ENCODE measurements at regions not wholly inside any gene's neighbourhood (a gene's known extent, or its start where the extent isn't known, plus 50 kb on each side); places are given as distances from the start of the nearest gene placed in this dataset.
"Not testable (repeated sequence)": the region's sequence is repeated elsewhere in the genome, so short reads cannot be mapped to it uniquely, and the experiment has no call there.

DNA sequence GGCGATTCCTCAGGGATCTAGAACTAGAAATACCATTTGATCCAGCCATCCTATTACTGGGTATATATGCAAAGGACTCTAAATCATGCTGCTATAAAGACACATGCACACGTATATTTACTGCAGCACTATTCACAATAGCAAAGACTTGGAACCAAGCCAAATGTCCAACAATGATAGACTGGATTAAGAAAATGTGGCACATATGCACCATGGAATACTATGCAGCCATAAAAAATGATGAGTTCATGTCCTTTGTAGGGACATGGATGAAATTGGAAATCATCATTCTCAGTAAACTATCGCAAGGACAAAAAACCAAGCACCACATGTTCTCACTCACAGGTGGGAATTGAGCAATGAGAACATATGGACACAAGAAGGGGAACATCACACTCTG lies 93.1 kb upstream of the NT5E start:
- not testable (repeated sequence) for DNase-seq

DNA sequence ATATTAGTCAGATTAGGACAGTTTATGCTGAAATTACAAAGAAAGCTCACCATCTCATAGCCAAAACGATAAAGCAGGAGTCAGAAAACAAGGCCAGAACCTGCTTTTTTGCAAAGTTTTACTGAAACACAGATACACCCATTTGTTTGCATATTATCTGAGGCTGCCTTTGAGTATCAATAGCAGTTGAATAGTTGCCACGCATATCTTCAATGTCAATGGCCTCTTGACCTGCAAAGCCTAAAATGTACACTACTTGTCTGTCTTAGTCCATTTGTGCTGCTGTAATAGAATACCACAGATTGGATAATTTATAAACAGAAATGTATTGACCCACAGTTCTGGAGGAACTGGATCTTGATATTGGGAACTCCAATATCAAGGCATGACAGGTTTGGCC lies 94.1 kb upstream of the NT5E start:
- no peak for DNase-seq

DNA sequence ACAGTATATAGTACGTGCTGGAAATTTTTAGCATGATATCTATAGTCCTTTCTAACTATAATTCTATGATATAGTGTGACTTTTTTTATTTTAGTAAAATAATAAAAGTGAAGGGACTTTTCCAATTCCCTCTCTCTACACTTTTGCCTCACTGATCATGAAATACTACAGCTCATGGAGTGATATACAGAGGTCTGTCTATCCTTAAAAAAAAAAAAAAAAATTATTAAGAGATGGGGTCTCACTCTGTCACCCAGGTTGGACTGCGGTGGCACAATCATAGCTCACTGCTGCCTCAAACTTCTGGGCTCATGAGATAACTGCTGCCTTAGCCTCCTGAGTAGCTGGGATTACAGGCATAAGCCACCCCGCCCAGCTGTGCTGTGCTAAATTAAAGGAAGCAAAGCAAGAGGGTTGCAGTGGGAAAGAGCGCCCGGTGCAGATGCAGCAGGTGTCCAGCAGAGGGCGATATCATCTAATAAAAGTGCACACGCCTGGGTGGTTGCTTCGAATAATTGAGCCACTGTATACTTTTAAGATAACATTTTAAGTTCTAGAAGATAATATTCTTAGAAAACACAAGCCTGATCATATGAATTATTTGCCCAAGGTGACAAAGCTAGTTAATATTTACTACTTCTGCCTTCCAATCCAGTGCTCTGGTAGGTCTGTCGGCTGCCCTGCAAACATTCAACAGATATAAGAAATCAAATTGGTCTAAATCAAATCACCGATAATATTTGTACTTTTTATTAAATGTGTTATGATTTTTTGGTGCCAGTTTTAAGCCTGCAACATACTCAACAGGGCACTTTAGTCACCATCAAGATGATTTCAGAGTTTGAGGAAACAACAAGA lies 94.9 kb upstream of the NT5E start:
- peak; percentile 50 for DNase-seq

DNA sequence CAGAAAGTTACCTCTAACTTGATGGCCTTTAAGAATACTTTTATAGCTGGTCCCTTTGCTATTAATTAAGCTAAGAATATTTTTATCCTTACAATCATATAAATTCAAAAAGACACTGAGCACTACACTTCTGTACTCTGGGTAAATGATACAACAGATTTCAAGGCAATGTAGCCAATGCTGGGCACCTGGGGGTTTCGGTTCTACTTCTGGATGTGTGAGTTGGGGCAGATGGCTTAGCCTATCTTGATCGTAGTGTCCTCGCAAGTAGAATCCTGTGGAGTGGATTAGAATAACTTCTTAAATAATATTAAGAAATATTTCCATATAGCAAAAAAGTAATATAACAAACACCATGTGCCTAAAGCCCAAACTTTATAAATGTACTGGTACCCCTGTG lies 96.9 kb upstream of the NT5E start:
- no peak for DNase-seq

DNA sequence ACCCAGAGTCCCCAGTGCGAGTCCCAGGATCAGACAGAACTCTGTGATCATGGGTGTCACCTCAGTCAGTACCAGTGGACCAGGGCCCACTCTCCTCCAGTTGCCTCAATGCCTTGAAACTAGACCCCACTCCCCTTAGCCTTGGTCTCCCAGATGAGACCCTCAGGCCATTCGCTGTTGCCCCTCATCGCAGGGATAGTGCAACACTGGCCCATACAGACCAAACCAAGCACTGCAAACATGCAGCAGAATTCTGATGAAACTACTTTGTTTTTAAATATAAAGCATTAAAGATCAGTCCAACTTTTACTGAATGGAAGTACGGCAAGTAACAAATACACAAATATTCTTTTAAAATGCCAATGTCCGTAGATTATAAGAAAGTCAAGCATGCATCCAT lies 101.2 kb upstream of the NT5E start:
- DNase-seq: no peak

DNA sequence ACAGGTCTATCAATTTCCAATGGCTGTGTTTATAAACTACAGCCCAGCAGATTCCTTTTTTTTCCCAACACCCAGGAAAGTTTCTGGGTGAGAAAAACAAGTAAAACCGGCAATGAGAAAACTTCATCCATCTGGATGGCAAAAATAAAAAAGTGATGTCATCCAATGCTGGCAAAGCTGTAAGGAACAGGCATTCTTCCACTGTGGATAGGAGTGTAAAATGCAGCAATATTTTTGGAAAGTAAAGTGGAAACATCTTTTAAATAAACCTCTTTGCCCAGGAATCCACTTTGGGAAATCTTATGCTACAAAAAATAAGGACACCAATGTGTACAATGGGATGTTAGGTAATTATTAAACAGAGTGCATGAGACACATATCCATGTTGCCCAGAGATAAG lies 102.1 kb upstream of the NT5E start:
- no peak for DNase-seq

DNA sequence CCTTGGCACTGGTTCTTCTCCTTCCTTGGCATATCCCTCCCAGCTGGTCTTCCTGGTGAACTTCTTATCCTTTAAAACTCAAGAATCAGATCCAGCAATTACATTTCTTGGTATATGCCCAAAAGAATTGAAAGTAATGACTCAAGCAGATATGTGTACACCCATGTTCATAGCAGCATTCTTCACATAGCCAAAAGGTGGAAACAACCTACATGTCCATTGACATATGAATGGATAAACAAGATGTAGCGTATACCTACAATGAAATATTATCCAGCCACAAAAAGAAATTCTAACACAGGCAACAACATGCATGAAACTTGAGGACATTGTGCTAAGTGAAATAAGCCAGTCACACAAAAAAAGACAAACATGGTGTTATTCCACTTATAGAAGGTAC lies 103.7 kb upstream of the NT5E start:
- no peak for DNase-seq

DNA sequence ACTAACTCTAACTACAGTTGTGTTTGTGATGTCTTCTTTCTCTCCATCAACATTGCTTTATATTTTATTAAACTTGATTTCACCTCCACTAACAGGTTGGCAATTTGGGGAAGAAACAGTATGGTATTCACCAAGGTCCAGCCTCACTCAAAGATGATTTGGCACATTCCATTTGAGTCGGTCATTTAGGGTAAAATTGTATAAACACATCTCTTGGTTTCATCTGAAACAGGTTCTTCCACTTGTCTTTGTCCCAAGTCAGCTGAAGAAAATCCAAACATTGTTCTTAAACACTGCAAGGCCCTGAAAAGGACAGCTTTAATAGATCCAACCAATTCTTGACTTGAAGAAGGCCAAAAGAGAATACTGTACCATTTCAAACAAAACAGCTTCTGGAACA lies 104.9 kb upstream of the NT5E start:
- no peak for DNase-seq

DNA sequence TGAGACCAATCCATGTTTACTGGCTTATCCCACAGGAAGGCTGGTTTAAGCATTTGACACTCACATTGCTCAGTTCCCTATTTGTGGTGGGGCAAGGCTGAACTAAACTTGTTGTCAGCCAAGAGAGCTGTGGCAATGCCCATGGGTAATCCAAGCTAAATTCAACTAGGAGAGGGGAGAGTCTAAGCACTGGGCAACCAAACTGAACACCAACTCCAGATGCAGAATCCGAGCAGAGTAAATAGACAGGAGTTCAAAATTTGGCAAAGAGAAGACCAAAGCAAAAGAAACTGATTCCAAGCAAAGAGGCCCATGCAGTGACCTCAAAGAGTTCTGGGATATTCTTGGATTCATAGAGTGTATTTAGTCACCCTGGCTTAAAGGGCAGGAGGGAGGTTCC lies 106.5 kb upstream of the NT5E start:
- no peak for DNase-seq

DNA sequence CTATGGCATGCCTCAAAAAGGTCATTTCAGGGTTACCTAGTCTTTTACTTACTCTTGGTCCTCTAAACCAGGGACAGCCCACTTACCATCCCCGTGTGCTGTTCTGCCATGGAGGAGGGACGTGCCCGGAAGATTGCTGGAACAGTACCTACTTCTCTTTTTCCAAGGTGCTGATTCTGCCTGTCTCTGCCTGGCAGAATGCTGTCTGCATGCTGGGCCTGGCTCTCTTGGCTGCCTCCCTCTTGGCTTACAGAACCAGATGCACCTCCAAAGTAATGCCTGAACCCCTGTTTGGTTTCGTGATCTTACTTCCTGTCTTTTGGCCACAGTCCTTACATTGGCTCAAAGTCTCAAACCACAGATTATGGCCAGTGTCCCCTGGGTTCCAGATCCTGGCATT lies 120.7 kb upstream of the NT5E start:
- DNase-seq: no peak

DNA sequence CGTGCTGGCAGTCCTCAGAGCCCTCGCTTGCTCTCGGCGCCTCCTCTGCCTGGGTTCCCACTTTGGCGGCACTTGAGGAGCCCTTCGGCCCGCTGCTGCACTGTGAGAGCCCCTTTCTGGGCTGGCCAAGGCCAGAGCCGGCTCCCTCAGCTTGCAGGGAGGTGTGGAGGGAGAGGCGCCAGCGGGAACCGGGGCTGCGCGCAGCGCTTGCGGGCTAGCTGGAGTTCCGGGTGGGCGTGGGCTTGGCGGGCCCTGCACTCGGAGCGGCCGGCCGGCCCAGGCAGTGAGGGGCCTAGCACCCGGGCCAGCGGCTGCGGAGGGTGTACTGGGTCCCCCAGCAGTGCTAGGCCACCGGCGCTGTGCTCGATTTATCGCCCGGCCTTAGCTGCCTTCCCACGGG lies 124.1 kb upstream of the NT5E start:
- DNase-seq: not testable (repeated sequence)

DNA sequence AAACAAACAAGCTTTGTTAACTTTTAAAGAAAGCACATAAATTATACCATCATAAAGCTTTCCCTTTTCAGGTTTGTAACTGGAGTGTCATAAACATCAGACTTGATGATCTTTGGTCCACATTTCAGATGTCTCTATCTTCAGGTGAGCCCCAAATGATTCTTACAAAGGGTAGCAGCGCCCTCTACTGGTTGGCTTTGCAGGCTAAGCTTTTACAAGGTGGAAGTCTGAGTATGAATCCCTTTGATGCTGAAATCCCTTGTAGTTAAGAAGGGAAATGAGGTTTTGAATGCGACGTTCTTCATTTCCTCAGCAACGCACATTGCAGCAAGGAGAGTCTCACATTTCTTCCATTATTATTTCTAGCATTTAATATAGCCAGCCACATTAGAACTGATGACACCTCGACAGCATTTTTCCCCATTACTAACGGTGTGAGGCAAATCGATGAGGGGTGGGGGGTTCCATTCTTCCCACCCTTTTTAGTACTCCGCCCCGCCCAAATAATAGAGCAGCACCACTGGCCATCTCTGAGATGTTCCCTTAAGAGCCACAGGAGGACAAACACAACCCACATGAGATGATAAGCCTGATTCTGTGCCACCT lies 126.3 kb upstream of the NT5E start:
- DNase-seq: peak; percentile 45

DNA sequence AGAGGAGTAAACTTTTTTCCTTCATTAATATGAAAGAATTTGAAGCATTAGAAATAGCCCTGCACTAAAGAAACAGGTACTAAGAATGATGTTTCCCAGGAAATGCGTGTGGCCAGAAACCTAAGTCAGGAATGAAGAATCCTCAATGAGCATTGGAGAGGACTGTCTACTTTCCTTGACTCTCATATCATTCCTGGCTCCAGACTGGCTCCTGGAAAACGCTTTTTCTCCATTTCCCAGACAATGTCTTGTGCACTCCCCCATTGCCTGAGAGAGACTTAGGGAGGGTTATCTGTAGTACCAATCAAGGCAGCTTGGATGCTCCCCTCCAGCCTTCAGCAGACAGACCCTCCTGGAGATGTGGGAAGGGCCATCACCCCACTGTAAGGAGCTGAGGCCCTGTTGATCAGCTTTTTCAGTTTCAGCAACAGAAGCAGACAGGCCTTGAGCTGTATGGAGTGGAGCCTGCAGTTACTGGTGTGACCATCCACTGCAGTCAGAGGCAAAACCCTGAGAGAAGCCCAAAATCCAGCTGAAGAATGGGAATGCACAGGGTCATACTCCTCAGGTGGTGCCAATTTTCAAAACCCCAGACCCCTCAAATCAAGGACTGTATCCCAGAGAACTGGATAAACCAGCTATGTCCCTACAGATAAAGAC lies 127.3 kb upstream of the NT5E start:
- DNase-seq: no peak

DNA sequence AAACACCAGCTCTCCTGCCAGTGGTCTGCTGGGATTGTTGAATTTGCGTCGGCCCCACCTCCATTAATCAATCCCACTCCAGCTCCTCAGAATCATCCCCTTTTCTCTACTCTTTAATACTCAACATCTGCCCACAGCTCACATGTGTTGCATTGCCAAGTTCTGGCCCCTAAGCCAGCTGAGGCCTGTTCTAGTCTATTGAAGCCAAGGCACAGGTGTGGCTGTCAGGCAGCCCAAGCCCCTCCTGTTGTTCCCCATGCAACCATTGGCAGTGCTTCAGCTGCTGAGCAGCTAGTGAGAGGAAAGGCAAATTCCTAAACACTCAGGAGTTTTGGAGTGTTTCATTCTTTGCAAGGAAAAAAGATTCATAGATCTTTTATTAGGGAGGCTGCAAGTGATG lies 128.0 kb upstream of the NT5E start:
- DNase-seq: no peak

DNA sequence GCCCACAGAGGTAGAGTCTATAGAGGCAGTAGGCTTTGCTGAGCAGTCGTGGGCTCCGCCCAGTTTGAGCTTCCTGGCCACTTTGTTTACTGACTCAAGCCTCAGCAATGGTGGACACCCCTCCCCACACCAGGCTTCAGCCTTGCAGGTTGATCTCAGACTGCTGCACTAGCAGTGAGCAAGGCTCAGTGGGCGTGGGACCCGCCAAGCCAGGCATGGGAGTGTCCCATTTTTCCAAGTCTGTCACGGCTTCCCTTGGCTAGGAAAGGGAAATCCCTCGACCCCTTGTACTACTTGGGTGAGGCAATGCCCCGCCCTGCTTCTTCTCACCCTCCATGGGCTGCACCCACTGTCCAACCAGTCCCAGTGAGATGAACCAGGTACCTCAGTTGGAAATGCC lies 135.3 kb upstream of the NT5E start:
- no peak for DNase-seq

DNA sequence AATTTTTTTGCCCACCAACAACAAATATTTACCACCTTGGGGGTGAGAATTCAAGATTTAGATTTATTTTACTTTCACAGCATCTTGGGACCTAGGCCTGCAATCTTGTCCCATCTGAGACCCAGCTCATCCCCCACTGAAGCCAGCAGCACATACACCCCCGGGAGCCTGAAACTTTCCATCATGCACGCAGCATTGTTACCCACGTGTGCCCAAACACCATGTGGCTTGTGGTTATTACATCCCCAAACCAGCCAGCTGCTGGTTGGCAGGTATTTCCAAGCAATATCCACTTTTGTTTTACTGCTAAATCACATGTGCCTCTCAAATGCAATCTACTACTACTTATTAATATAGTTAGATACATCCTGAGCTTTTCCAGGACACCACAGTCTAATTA lies 149.3 kb upstream of the NT5E start:
- DNase-seq: no peak

DNA sequence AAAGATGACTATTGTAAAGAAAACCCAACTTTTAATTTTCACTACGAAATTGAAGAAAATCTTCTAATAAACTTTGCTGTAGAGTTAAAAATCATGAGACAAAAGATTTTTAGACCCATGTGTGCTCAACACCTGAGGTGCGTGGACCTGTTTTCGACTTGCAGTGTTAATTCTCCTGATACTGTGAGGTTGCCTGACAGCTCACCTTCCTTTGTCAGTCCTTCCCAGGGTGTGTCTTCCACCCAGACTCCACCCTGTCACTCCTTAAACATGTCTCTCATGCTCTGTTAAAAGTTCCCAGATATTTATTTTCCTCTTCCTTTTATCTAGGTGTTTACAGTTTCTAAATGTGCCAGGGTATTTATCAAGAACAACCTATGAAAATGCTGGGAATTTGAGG lies 151.3 kb upstream of the NT5E start:
- no peak for DNase-seq

DNA sequence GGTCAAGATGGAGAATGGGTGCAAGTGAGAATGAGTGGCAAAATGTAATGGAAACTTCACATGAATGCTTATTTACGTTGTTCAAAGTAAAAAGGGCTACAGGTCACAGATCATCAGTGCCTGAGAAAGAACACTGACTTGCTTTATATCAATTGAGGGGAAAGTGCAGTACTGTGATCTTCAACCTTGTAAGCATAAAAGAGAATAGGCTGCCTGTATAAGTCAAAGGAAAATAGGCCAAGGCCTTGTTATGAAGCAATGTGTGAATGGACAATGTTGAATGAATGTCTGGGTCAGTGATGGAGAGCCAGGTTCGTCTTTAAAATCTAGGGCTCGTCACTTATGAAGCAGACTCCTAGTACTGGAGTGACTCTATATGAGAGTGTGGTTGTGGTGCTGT lies 158.6 kb upstream of the NT5E start:
- no peak for DNase-seq

DNA sequence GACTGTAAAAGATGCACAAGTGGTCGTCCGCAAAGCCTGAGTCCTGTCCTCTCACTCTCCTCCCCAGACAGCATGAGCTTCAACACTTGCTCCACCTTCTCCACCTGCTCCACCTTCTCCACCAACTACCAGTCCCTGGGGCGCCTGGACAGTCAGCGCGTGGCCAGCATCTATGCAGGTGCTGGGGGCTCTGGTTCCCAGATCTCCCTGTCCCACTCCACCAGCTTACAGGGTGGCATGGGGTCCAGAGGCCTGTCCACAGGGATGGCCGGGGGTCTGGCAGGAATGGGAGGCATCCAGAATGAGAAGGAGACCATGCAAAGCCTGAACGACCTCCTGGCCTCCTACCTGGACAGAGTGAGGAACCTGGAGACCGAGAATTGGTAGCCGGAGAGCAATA lies 162.2 kb upstream of the NT5E start:
- no peak for DNase-seq

DNA sequence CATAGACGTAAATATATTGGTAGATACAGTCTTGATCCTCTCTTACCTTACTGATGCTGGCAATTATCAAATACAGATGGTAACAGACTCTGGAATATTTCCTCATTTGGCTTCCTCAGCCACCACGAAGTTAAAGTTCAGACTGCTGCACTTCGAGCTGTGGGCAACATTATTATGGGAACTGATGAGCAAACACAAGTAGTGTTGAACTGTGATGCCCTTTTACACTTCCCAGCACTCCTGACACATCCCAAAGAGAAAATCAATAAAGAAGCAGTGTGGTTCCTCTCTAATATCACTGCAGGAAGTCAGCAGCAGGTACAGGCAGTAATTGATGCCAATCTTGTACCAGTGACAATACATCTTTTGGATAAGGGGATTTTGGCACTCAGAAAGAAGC lies 162.7 kb upstream of the NT5E start:
- no peak for DNase-seq

DNA sequence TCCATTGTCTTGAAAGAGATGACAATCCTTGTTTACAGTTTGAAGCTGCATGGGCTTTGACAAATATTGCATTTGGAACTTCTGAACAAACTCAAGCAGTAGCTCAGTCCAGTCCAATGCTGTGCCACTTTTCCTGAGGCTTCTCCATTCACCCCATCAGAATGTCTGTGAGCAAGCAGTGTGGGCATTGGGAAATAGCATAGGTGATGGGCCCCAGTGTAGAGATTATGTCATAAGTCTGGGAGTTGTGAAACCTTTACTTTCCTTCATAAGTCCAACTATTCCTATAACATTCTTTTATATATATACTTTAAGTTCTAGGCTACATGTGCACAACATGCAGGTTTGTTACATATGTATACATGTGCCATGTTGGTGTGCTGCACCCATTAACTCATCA lies 163.4 kb upstream of the NT5E start:
- not testable (repeated sequence) for DNase-seq

DNA sequence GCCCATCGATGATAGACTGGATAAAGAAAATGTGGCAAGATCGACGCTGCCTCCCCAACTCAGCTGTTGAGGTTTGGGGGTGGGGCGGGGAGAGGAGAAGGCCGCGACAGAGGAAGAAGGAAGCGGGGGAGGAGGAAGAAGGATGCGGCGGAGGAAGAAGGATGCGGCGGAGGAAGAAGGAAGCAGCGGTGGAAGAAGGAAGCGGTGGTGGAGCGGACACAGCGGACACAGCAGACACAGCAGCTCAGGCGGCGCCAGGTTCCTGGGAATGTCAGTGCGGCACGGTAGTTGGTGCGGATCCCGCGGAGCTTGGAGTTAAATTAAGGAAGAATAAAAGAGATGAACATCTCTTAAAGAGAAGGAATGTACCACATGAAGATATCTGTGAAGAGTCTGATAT lies 163.9 kb upstream of the NT5E start:
- DNase-seq: no peak

DNA sequence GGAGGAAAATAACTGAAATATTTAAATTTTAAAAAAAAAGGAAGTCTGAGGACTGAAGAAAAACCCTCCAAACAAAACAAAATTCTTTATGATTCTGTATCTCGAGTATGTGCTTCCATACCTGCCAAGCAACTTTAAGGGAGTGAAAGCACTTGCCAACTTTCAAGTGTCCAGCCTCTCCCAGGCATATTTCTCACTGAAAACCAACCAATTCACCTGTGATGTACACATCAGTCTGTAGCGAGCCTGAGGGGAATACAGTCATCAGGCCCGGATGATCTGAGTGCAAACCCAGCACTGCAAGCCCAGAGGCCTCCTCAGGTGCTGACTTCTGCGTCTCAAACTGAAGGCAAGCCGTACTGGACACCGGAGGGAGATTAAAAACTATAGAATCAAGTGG lies 164.8 kb upstream of the NT5E start:
- DNase-seq: no peak

DNA sequence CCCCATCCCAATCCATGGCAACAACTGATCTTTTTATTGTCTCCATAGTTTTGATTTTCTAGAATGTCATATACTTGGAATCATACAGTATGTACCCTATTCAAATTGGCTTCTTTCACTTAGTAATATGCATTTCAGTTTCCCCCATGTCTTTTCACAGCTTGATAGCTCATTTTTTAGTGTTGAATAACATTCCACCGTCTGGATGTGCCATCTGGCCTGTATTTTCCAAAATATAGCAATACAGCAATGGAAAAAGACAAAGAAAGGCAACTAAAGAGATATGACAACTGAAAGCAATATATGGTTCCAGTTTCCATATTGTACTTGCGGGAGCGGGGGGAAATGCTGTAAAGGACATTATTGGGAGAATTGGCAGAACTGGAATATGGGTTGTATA lies 166.4 kb upstream of the NT5E start:
- no peak for DNase-seq

Data from inflammatory macrophage treated with lipopolysaccharide for 4 hours (primary cell).